NCI-H1105 (cell line): ENCODE measurements at regions not wholly inside any gene's neighbourhood (a gene's known extent, or its start where the extent isn't known, plus 50 kb on each side); places are given as distances from the start of the nearest gene placed in this dataset.
A peak's percentile ranks its signal among the peaks of the same experiment; 100 is the strongest.

Experiments used
- DNase-seq: peaks from one replicate; lab custom pipeline; 2025; lab: John Stamatoyannopoulos, UW

DNA sequence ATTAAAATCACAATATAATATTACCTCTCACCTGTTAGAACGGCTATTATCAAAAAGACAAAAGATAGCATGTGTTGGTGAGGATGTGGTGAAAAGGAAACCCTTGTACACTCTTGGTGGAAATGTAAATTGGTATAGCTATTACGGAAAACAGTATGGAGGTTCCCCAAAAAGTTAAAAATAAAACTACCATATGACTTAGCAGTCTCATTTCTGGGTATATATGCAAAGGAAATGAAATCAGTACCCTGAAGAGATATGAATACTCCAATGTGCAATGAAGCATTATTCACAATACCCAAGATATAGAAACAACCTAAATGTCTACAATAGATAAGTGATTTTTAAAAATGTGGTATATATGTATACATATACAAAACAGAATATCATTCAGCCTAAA, 199.9 kb downstream of the SNX18 start:
- no peak for DNase-seq

GRCh38 chr5:54713923-54714581, 196.5 kb downstream of the SNX18 start:
- no peak for DNase-seq

- no peak for DNase-seq
These were observed 191.5 kb downstream of the SNX18 start for GRCh38 chr5:54709096-54709495.

- DNase-seq, result no peak
These were observed 190.3 kb downstream of the SNX18 start for GRCh38 chr5:54707841-54708240.

GRCh38 chr5:54705994-54706653, 188.6 kb downstream of the SNX18 start:
- no peak for DNase-seq

- no peak for DNase-seq
These were observed 187.3 kb downstream of the SNX18 start for GRCh38 chr5:54704825-54705224.

GRCh38 chr5:54704333-54704732, 186.8 kb downstream of the SNX18 start:
- no peak for DNase-seq

GRCh38 chr5:54703565-54704255, 186.2 kb downstream of the SNX18 start:
- no peak for DNase-seq

- no peak for DNase-seq
These were observed 185.6 kb downstream of the SNX18 start for GRCh38 chr5:54703133-54703532.

DNA sequence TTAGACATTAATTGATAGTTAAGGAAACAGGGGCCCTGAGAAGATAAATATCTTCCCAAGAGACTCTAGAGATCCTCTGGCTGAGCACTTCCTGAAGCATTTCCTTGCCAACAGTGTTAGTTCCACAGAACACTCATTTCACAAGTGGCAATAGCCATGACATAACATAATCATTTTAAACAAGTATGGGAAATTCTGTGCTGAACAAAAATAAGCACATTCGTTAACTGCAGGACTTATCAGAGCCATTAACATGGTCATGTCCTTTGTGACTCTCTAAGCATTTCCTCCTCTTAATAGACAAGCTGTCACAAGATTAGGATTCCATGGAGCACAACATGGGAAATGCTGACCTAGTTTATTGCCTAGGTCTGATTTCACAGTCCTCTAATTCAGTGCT, 184.9 kb downstream of the SNX18 start:
- DNase-seq, result no peak

GRCh38 chr5:54700986-54701578, 183.5 kb downstream of the SNX18 start:
- no peak for DNase-seq

DNA sequence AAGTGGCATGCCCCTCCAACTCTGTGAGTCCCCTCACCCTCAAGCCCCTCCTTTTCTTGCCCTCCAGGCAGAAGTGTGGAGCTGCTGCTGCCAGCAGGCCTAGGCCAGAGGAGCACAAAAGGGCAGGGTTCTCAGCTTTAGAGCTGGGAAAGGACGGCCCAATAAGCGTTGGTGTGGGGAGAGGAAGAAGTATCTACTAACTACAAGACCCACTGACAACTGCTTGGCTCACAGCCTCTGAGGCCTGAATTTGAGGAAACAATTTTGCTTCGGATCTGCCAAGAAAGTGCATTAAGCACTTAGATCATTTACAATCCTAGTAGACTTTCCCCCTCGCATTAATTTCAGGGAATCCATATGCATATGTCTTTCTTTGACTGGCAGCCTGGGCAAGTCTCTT, 179.4 kb downstream of the SNX18 start:
- DNase-seq, result no peak

DNA sequence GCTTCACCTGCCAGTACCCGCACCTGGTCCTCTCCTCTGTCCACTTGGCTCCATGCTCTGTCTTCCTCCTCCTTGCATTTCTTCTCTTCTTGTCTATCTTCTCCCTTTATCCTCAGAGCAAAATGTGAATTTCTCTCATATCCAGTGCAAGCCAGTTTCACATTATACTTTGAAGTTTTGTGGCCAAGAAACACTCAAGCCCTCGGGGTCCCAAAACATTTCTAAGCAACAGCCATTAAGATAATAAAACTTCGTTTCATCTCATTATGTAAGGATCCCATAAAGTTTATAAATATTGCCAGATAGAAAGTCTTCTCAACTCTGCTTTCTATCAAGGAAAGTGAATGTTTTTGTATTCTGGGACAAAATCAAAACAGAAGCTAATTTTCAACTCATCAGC, 178.8 kb downstream of the SNX18 start:
- no peak for DNase-seq

- DNase-seq, result no peak
These were observed 177.8 kb downstream of the SNX18 start for GRCh38 chr5:54695198-54695966.

DNA sequence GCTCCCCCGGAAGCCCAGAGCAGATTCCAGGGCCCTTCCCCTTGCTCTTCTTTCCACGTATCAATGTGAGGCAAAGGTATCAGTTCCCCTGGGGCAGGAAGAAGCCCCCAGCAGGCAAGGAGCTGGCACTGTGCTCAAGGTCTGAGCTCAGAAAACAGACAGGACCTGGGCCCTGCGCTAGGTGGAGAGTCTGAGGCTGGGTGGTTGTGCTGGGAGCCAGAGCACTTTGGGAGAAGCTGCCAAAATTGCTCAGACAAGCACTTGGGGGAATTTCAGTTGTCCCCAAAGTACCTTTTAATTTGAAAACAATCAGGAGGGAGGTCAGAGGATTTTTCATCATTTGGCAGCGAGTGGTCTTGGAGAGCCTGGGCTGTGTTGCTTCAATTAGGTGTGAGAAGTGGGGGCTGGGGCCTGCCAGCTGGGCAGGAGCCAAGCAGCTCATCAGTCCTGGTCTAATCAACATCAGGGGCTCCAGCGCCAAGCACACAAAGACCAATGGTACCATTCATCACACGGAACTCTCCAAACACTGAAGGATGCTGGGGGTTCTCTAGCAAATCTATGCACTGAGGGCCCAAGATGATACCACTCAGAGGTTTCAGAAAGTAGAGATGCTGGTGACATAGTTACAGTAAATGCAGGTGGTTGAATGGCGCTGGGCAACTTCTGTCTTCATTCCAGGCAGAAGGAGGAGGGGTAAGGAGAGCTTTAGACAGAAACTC, 176.5 kb downstream of the SNX18 start:
- DNase-seq, result peak; percentile 73

- DNase-seq, result no peak
These were observed 175.1 kb downstream of the SNX18 start for GRCh38 chr5:54692631-54693030.

- no peak for DNase-seq
These were observed 174.1 kb downstream of the SNX18 start for GRCh38 chr5:54691656-54692055.

DNA sequence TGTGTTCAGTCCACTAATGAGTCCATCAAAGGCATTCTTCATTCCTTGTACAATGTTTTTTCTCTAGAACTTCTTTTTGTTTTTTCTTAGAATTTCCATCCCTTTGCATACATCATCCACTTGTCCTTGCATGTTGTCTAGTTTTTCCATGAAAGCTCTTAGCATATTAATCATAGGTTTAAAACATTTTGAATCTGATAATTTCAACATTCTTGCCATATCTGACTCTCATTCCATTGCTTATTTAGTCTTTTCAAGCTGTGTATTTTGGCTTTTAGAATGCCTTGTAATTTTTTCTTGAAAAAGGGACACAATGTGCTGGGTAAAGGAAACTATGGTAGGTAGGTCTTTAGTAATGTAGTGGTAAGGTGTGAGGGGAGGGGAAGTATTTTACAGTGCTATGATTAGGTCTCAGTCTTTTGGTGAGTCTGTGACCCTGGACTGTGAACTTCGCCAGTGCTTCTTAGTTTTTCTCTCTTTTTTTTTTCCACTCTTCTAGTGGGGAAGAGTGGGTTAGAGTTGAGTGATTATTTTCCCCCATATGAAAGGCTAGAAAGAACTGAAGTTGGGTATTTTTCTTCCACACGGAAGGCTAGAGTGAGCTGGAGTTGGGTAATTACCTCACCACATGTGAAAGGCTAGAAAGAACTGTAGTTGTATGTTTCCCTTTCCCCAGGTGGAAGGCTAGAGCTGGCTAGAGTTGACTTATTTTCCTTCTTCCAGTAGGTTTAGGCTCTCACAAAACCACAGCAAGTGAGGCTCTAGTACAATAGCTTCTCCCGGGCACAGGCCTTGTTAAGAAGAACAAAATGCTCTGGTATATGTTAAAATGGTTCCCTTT, 172.1 kb downstream of the SNX18 start:
- no peak for DNase-seq

DNA sequence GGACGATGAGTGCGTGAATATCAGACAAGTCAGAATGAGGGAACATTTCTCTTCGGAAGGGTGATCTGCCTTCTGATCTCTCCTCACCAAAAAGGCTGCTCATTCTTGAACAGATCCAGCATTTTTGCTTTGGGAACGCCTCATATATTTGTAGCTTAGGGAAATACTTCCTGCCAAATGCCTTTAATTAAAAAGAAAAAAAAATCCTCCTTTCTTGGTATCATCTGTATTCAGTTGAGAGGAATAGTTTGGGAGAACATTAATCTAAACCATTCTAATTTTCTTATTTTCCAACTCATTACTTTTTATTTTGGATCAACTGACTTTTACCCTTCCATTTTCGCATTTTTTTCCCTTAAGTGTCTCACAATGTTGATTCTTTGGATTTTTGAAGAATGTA, 163.4 kb downstream of the SNX18 start:
- no peak for DNase-seq

- no peak for DNase-seq
These were observed 162.1 kb downstream of the SNX18 start for GRCh38 chr5:54679686-54680085.

- no peak for DNase-seq
These were observed 161.2 kb downstream of the SNX18 start for GRCh38 chr5:54678737-54679136.
